ENCODE measurements at regions not wholly inside any gene's neighbourhood (a gene's known extent, or its start where the extent isn't known, plus 50 kb on each side); places are given as distances from the start of the nearest gene placed in this dataset.
"Not testable (repeated sequence)": the region's sequence is repeated elsewhere in the genome, so short reads cannot be mapped to it uniquely, and the experiment has no call there.

DNA sequence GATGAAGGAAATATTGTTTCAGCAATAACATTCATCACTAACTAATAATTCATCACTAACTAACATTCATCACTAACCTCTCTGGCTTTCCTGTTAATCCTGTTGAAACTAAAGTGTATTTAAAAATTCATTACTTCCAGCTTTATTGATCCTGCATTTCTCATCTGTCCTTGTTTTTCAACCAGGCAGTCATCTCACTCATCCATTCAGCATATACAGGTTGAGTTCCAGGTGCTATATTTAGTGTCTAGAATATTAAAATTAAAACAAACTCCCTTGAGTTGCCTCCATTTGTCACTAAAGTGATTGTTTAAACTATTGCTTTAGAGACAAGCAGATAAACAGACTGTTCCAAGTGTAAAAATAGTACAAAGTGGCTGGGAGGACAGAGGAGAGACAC, 58.1 kb downstream of the ATXN7L3B start:
- Mint-ChIP-seq H3K4me3 (no peak overlapping the region), H3K4me1 (ENCODE audit: low read depth) (no peaks in the 10 kb centered on the region), H3K9me3 (peaks cover 8% of the 10 kb centered on the region), H3K27me3 (ENCODE audit: low read depth) (no peaks in the 10 kb centered on the region), H3K36me3 (ENCODE audit: insufficient read depth) (no peaks in the 10 kb centered on the region)
- DNase-seq (no peak), ATAC-seq (no peak)

DNA sequence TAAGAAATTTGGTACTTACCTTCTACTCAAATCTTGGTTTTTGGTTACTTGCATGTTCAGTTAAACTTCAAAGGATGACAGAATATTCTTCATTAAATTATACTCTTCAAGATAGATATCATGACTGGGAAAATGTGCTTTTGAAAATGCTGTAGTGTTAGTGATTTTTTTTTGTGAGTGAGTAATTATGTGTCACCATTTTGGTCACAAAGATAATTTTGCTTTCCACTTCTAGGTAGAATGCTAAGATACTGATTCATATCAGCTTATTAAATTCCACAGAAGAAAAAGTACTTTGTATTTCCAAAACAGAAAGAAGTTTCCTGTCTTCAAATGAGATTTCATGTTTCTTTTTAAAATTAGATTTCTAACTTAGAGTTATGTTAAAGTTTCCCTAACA, 61.2 kb downstream of the ATXN7L3B start:
- Mint-ChIP-seq H3K4me3 (no peak overlapping the region), H3K36me3 (ENCODE audit: insufficient read depth) (no peaks in the 10 kb centered on the region), H3K9me3 (peaks cover 8% of the 10 kb centered on the region), H3K4me1 (ENCODE audit: low read depth) (no peaks in the 10 kb centered on the region), H3K27me3 (ENCODE audit: low read depth) (peaks cover 2% of the 10 kb centered on the region)
- ATAC-seq (no peak), DNase-seq (no peak)

DNA sequence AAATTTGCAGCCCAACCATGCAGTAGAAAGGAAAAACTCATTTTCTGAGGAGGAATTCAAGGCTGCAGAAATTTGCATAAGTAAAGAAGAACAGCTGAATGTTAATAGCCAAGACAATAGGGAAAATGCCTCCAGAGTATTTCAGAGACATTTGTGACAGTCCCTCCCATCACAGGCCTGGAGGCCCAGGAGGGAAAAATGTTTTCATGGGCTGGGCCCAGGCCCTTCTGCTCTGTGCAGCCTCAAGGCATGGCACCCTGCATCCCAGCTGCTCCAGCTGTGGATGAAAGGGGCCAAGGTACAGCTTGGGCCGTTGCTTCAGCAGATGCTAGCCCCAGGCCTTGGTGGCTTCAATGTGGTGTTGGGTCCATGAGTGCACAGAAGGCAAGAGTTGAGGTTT, 62.3 kb downstream of the ATXN7L3B start:
- H3K27me3 Mint-ChIP-seq (ENCODE audit: low read depth) = peaks cover 2% of the 10 kb centered on the region
- H3K9me3 Mint-ChIP-seq = peaks cover 8% of the 10 kb centered on the region
- DNase-seq (no peak), ATAC-seq (no peak)
- no peaks in the 10 kb centered on the region for H3K4me1 Mint-ChIP-seq (ENCODE audit: low read depth)
- H3K4me3 Mint-ChIP-seq = no peak overlapping the region
- H3K36me3 Mint-ChIP-seq (ENCODE audit: insufficient read depth) = no peaks in the 10 kb centered on the region

DNA sequence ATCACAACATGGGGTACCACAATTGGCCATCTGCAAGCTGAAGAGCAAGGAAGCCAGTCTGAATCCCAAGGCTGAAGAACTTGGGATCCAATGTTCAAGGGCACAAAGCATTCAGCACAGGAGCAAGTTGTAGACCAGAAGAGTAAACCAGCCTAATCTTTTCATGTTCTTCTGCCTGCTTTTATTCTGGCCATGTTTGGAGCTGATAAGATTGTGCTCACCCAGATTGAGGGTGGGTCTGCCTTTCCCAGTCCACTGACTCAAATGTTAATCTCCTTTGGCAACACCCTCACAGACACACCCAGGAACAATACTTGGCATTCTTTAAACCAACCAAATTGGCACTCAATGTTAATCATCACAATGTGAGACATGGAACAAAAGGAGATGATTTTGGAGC, 63.2 kb downstream of the ATXN7L3B start:
- not testable (repeated sequence) for ATAC-seq; H3K36me3 Mint-ChIP-seq (ENCODE audit: insufficient read depth); H3K4me1 Mint-ChIP-seq (ENCODE audit: low read depth); DNase-seq; H3K4me3 Mint-ChIP-seq; H3K9me3 Mint-ChIP-seq; H3K27me3 Mint-ChIP-seq (ENCODE audit: low read depth)

DNA sequence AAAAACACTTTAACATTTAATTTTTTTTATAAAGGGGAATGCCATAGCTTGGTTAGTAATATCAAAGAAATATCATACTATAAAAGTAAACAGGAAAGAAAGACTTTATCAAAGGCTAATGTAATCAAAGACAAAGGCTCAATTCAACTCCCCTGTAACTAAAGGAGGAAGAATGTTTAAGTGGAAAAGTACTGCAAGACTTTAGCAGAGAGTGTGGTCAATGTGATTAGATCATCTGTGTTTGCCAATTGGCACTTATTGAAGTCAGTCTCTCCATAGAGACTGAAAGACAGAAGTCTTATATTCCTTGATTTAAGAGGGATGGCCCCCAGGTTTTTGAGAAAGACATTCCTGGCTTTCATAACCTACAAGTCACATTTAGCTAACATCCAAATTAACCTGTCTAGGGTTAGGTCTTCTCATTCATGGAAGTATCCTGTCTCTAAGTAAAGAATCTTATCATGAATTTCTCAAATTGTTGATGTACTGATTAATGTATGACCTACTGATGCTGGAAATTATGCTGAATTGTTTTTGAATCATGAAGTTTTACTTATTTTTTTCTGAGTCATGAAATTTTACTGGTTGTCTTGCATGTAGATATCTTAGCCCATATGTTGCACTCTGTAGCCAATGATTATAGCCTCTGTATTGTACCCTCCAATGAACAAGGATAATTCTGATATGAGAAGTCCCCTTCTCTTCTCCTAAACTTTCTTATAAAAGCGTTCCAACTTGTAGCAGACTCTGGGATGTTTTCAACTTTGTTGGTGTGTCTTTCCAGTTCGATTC, 65.4 kb downstream of the ATXN7L3B start:
- DNase-seq (no peak), ATAC-seq (no peak)
- H3K36me3 Mint-ChIP-seq (ENCODE audit: insufficient read depth) = no peaks in the 10 kb centered on the region
- H3K4me1 Mint-ChIP-seq (ENCODE audit: low read depth) = no peaks in the 10 kb centered on the region
- peaks cover 8% of the 10 kb centered on the region for H3K9me3 Mint-ChIP-seq
- no peak overlapping the region for H3K4me3 Mint-ChIP-seq
- H3K27me3 Mint-ChIP-seq (ENCODE audit: low read depth) = peaks cover 2% of the 10 kb centered on the region

DNA sequence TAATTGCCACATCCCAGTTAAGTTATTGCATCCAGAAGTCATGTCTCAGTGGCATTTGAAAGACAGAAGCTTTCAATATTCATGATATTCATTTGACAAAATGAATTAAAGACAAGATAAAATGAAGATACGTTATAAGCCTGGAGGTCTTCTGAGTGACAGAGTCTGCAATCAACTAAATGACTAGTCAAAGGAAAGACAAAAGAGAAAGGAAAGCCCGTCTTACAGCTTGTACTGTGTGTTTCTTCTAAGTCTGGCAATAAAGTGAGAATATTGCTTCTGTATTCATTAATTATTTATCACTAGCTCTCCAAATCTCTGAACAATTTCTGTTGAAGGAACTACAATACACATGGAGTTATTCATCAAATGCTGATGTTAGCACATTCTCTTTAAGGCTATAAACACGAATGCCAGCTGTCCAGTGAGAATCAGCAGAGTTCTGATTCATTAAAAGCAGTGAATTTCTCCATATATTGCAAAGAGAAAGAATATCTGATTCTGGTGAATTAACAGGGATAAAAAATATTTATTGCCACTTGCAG, 70.7 kb downstream of the ATXN7L3B start:
- ATAC-seq (no peak), DNase-seq (no peak)
- Mint-ChIP-seq H3K9me3 (no peaks in the 10 kb centered on the region), H3K27me3 (ENCODE audit: low read depth) (no peaks in the 10 kb centered on the region), H3K36me3 (ENCODE audit: insufficient read depth) (no peaks in the 10 kb centered on the region), H3K4me1 (ENCODE audit: low read depth) (no peaks in the 10 kb centered on the region), H3K4me3 (no peak overlapping the region)

DNA sequence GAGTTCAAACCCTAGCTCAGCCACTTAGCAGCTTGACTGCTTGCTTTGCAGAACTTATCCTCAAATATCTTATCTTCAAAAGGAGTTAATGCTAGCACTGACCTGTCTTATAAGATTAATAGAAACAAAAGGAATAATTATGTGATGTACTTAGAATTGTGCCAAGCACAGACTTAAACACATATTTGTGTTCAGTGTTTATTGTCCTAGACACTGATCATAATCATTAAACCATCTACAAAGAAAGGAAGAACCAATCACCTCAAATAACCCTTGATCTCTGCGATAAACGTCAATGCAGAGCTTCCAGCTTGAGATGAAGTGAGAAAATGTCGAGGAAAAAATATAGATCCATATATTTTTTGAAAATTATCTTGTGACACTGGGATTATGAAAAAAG, 73.1 kb downstream of the ATXN7L3B start:
- Mint-ChIP-seq H3K4me1 (ENCODE audit: low read depth) (no peaks in the 10 kb centered on the region), H3K4me3 (no peak overlapping the region)

DNA sequence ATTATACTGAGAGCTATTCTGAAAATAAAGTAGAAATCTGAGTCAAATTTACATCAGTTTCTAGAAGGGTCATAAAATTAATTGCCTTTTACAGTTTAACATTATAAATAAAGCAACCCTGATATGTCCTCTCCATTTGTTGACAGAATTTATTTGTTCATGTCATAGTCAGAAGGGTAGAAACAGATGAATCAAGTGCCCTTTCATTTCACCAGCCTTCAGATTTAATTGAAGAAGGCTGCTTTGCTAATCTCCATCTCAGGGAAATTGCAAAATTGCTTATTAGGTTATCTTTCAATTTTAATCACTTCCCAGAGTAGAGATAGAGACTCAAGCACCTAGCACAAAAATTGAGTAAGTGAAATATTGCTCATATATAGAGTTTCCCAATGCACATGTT, 76.8 kb downstream of the ATXN7L3B start:
- H3K27me3 Mint-ChIP-seq (ENCODE audit: low read depth) = no peaks in the 10 kb centered on the region
- H3K9me3 Mint-ChIP-seq = no peaks in the 10 kb centered on the region
- H3K36me3 Mint-ChIP-seq (ENCODE audit: insufficient read depth) = no peaks in the 10 kb centered on the region
- no peak for DNase-seq
- H3K4me3 Mint-ChIP-seq = no peak overlapping the region
- no peaks in the 10 kb centered on the region for H3K4me1 Mint-ChIP-seq (ENCODE audit: low read depth)
- ATAC-seq = no peak

More for the DNA sequence above, 73.1 kb downstream of the ATXN7L3B start:
- no peak for DNase-seq
- ATAC-seq = no peak
- Mint-ChIP-seq H3K9me3 (no peaks in the 10 kb centered on the region), H3K27me3 (ENCODE audit: low read depth) (no peaks in the 10 kb centered on the region), H3K36me3 (ENCODE audit: insufficient read depth) (no peaks in the 10 kb centered on the region)

DNA sequence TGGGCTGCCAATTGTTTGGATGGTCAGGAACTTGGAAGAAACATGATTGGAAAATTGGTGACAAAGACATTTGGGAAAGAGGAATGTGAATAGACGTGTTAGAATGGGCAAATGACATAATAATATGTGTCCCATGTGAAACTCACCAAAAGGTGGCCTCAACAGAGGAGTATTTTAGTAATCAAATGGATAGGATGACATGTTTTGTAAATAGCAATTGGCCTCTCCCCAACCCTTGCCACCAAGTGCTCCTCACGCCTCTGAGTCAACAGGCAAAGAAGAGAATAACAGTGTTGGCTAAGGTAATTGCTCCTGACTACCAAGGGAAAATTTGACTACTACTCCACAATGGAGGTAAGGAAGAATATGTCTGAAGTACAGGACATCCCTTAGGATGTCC, 81.4 kb downstream of the ATXN7L3B start:
- no peaks in the 10 kb centered on the region for H3K36me3 Mint-ChIP-seq (ENCODE audit: insufficient read depth)
- H3K4me1 Mint-ChIP-seq (ENCODE audit: low read depth) = no peaks in the 10 kb centered on the region
- no peaks in the 10 kb centered on the region for H3K9me3 Mint-ChIP-seq
- H3K27me3 Mint-ChIP-seq (ENCODE audit: low read depth) = no peaks in the 10 kb centered on the region
- no peak for DNase-seq
- ATAC-seq = no peak
- no peak overlapping the region for H3K4me3 Mint-ChIP-seq

DNA sequence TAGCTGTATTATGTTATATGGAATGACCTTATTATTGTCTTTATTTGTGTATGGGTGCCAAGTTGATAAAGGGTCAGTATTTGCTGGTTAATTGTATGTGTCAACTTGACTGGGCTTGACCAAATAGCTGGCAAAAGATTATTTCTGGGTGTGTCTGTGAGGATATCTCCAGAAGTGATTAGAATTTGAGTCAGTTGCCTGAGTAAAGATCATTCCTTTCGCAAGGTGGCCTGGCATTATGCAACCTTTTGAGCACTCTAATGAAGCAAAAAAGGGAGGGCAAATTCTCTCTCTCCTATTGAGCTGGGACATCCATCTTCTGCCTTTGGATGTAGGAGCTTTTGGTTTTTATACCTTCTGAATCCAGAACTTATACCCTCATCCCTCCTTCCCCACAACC, 82.2 kb downstream of the ATXN7L3B start:
- Mint-ChIP-seq H3K4me1 (ENCODE audit: low read depth) (no peaks in the 10 kb centered on the region), H3K36me3 (ENCODE audit: insufficient read depth) (no peaks in the 10 kb centered on the region), H3K4me3 (no peak overlapping the region), H3K27me3 (ENCODE audit: low read depth) (no peaks in the 10 kb centered on the region), H3K9me3 (no peaks in the 10 kb centered on the region)
- DNase-seq (no peak), ATAC-seq (no peak)

DNA sequence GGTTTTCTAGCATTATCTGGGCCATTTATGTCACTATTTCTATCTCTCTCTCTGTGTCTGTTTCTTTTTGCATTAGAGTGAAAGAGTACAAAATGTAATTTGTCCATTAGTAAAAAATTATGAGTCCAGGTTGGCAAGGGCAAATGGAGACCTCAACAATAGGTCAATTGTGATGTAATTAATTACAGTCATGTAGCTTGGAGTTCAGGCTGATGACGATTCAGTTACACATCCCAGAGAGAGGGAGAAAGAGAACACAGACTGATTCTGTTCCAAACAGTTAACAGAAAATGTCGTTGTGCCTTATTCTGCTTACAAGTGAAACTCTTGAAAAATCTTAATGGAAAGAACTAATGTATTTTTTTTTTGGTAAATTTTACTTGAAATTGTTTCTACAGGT, 83.3 kb downstream of the ATXN7L3B start:
- no peaks in the 10 kb centered on the region for H3K36me3 Mint-ChIP-seq (ENCODE audit: insufficient read depth)
- no peaks in the 10 kb centered on the region for H3K4me1 Mint-ChIP-seq (ENCODE audit: low read depth)
- no peak for ATAC-seq
- DNase-seq = no peak
- no peaks in the 10 kb centered on the region for H3K27me3 Mint-ChIP-seq (ENCODE audit: low read depth)
- no peak overlapping the region for H3K4me3 Mint-ChIP-seq
- H3K9me3 Mint-ChIP-seq = no peaks in the 10 kb centered on the region

DNA sequence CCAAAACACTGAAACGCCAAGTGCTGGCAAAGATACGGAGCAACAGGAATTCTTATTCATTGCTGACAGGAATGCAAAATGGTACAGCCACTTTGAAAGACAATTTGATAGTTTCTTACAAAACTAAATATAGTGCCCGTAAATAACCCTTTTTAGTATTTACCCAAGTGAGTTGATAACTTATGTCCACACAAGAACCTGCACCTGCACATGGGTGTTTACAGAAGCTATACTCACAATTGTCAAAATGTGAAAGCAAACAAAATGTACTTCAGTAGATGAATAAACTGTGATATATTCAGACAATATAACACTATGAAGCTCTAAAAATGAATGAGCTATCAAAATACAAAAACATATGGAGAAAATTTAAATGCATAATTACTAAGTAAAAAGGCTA, 86.6 kb downstream of the ATXN7L3B start:
- H3K27me3 Mint-ChIP-seq (ENCODE audit: low read depth) = no peaks in the 10 kb centered on the region
- ATAC-seq = no peak
- H3K36me3 Mint-ChIP-seq (ENCODE audit: insufficient read depth) = no peaks in the 10 kb centered on the region
- no peaks in the 10 kb centered on the region for H3K4me1 Mint-ChIP-seq (ENCODE audit: low read depth)
- H3K4me3 Mint-ChIP-seq = no peak overlapping the region
- no peak for DNase-seq
- H3K9me3 Mint-ChIP-seq = no peaks in the 10 kb centered on the region

DNA sequence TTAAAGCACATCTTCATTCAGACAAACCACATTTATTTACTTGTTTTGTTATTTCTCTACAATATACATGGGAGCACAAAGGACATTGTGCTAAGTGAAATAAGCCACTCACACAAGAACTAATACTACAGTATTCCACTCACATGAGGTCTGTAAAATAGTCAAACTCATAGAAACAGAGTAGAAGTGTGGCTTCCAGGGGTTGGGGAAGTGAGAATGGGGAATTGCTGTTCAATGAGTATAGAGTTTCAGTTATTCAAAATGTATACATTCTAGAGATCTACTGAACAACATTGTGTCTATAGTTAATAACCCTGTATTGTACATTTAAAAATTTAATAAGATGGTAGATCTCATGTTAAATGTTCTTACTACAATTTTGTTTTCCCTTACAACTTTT, 88.8 kb downstream of the ATXN7L3B start:
- no peaks in the 10 kb centered on the region for H3K36me3 Mint-ChIP-seq (ENCODE audit: insufficient read depth)
- H3K4me3 Mint-ChIP-seq = no peak overlapping the region
- no peak for DNase-seq
- ATAC-seq = no peak
- H3K9me3 Mint-ChIP-seq = no peaks in the 10 kb centered on the region
- no peaks in the 10 kb centered on the region for H3K27me3 Mint-ChIP-seq (ENCODE audit: low read depth)
- H3K4me1 Mint-ChIP-seq (ENCODE audit: low read depth) = no peaks in the 10 kb centered on the region

DNA sequence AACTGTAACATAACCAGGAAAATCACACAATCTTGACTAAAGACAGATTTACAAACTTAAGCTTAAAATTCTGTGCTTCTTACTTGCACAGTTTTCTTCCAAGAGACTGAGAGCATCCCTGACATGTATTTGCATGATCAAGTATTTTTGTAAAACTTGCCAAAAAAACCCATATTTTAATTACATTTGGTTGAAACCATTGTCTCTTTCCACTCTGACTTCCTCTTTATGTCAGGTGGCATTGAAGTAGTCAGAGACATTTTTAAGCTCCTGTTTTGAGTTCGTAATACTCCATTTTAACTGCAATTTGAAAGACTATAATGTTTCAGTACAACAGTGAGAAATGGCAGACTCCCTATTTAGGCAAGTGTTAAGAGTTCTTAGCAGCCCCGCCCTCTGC, 103.6 kb downstream of the ATXN7L3B start:
- Mint-ChIP-seq H3K27me3 (ENCODE audit: low read depth) (peaks cover 3% of the 10 kb centered on the region), H3K4me1 (ENCODE audit: low read depth) (no peaks in the 10 kb centered on the region), H3K9me3 (no peaks in the 10 kb centered on the region), H3K4me3 (no peak overlapping the region), H3K36me3 (ENCODE audit: insufficient read depth) (no peaks in the 10 kb centered on the region)
- DNase-seq (no peak), ATAC-seq (no peak)

DNA sequence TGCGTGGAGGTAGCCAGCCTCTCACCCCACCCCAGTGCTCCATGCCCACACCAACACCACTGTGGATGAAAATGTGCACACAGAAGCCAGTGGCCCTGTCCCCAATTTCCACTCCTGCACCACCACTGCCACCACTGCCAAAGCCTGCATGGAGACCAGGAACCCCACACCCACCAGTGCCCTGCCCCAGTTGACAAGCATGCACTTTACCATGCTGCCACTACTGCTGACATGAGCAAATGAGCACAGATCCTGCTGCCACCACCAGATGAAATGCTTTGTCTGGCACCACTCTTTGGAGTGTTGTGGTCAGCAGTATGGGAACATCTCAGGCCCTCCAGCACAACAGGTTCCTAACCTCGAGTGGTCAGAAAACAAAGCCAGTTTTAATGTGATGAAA, 104.1 kb downstream of the ATXN7L3B start:
- no peaks in the 10 kb centered on the region for H3K4me1 Mint-ChIP-seq (ENCODE audit: low read depth)
- H3K4me3 Mint-ChIP-seq = no peak overlapping the region
- no peaks in the 10 kb centered on the region for H3K9me3 Mint-ChIP-seq
- no peak for ATAC-seq
- H3K27me3 Mint-ChIP-seq (ENCODE audit: low read depth) = peaks cover 3% of the 10 kb centered on the region
- no peak for DNase-seq
- H3K36me3 Mint-ChIP-seq (ENCODE audit: insufficient read depth) = no peaks in the 10 kb centered on the region
